ENCODE measurements at regions not wholly inside any gene's neighbourhood (a gene's known extent, or its start where the extent isn't known, plus 50 kb on each side); places are given as distances from the start of the nearest gene placed in this dataset.

- Mint-ChIP-seq H3K4me1 (ENCODE audit: unreplicated experiment) (no peaks in the 10 kb centered on the region), H3K4me3 (no peak overlapping the region), H3K9me3 (no peaks in the 10 kb centered on the region), H3K27ac (no peak overlapping the region), H3K27me3 (no peaks in the 10 kb centered on the region), H3K36me3 (no peaks in the 10 kb centered on the region)
- no peak for DNase-seq (ENCODE audit: extremely low spot score, unreplicated experiment)
- no peak for TF ChIP-seq CTCF (conservative IDR thresholded peaks at IDR 0.05)
Observed at GRCh38 chr13:56066321-56066720, 1074.4 kb upstream of the PRR20A start.

DNA sequence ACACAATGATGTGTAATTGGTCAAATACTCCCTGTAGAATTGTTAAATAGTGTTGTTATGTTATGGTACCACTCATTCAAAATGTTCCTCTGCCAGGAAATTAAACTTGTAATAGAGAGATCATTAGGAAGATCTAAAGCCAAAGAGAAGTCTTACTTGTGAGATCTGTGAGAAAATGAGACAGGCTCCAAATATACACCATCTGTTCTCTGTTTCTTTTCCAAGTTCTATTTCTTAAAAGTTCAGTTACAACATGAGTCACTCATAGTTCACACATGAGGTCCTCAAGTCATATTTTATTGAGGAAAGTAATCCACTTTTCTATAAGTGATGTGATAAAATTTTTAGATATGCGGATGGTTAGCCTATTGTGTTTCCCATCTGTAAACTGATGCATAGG is 1038.1 kb upstream of the PRR20A start:
- no peaks in the 10 kb centered on the region for H3K4me1 Mint-ChIP-seq (ENCODE audit: unreplicated experiment)
- DNase-seq (ENCODE audit: extremely low spot score, unreplicated experiment), result no peak
- no peak for TF ChIP-seq CTCF (conservative IDR thresholded peaks at IDR 0.05)
- no peaks in the 10 kb centered on the region for H3K36me3 Mint-ChIP-seq
- no peaks in the 10 kb centered on the region for H3K9me3 Mint-ChIP-seq
- H3K27ac Mint-ChIP-seq, result no peak overlapping the region
- no peaks in the 10 kb centered on the region for H3K27me3 Mint-ChIP-seq
- no peak overlapping the region for H3K4me3 Mint-ChIP-seq

- Mint-ChIP-seq H3K36me3 (no peaks in the 10 kb centered on the region), H3K27ac (no peak overlapping the region), H3K9me3 (no peaks in the 10 kb centered on the region)
Observed at GRCh38 chr13:56110751-56111150, 1030.0 kb upstream of the PRR20A start.

GRCh38 chr13:56134524-56134923 is 1006.2 kb upstream of the PRR20A start:
- no peak overlapping the region for H3K27ac Mint-ChIP-seq
- no peak for TF ChIP-seq CTCF (conservative IDR thresholded peaks at IDR 0.05)
- no peaks in the 10 kb centered on the region for H3K27me3 Mint-ChIP-seq
- no peak overlapping the region for H3K4me3 Mint-ChIP-seq
- H3K36me3 Mint-ChIP-seq, result no peaks in the 10 kb centered on the region
- H3K9me3 Mint-ChIP-seq, result no peaks in the 10 kb centered on the region
- no peaks in the 10 kb centered on the region for H3K4me1 Mint-ChIP-seq (ENCODE audit: unreplicated experiment)
- no peak for DNase-seq (ENCODE audit: extremely low spot score, unreplicated experiment)

More at GRCh38 chr13:56110751-56111150, 1030.0 kb upstream of the PRR20A start:
- Mint-ChIP-seq H3K4me3 (no peak overlapping the region), H3K27me3 (no peaks in the 10 kb centered on the region), H3K4me1 (ENCODE audit: unreplicated experiment) (no peaks in the 10 kb centered on the region)
- no peak for TF ChIP-seq CTCF (conservative IDR thresholded peaks at IDR 0.05)
- no peak for DNase-seq (ENCODE audit: extremely low spot score, unreplicated experiment)

DNA sequence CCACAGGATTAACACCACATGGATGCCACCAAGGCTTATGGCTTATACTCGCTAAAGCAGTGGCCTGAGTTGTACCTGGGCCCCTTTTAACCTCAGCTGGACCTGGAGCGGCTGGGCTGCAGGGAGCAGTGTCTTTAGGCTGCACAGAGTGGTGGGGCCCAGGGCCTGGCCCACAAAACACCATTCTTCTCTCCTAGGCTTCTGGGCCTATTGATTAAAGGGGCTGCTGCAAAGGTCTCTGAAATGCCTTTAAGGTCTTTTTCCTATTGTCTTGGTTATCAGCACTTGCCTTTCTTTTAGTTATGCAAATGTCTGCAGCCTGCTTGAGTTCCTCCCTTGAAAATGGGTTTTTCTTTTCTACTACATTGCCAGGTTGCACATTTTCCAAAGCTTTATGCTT is 973.9 kb upstream of the PRR20A start:
- DNase-seq (ENCODE audit: extremely low spot score, unreplicated experiment), result no peak
- H3K27ac Mint-ChIP-seq, result no peak overlapping the region
- H3K4me1 Mint-ChIP-seq (ENCODE audit: unreplicated experiment), result peaks cover 3% of the 10 kb centered on the region
- TF ChIP-seq CTCF (conservative IDR thresholded peaks at IDR 0.05), result no peak
- no peaks in the 10 kb centered on the region for H3K36me3 Mint-ChIP-seq
- H3K9me3 Mint-ChIP-seq, result no peaks in the 10 kb centered on the region
- H3K27me3 Mint-ChIP-seq, result no peaks in the 10 kb centered on the region
- no peak overlapping the region for H3K4me3 Mint-ChIP-seq

GRCh38 chr13:56168581-56168980 is 972.1 kb upstream of the PRR20A start:
- H3K4me3 Mint-ChIP-seq, result no peak overlapping the region
- no peak overlapping the region for H3K27ac Mint-ChIP-seq
- no peak for DNase-seq (ENCODE audit: extremely low spot score, unreplicated experiment)
- no peak for TF ChIP-seq CTCF (conservative IDR thresholded peaks at IDR 0.05)
- H3K4me1 Mint-ChIP-seq (ENCODE audit: unreplicated experiment), result peaks cover 3% of the 10 kb centered on the region
- no peaks in the 10 kb centered on the region for H3K27me3 Mint-ChIP-seq
- no peaks in the 10 kb centered on the region for H3K36me3 Mint-ChIP-seq
- H3K9me3 Mint-ChIP-seq, result no peaks in the 10 kb centered on the region

Measured in type B pancreatic cell (in vitro differentiated cells).